HFFc6 (cell line): ENCODE measurements at regions not wholly inside any gene's neighbourhood (a gene's known extent, or its start where the extent isn't known, plus 50 kb on each side); places are given as distances from the start of the nearest gene placed in this dataset.

Experiments used
- DNase-seq: peaks from one replicate; pipeline ENCODE4 v3.0.0-alpha.2; 2018
- H3K27ac Mint-ChIP-seq: 2 replicates; pipeline ENCODE4 v1.8.0; 2020; ENCODE audit warnings: mild to moderate bottlenecking, mixed read lengths
- H3K27me3 Mint-ChIP-seq: 2 replicates; pipeline ENCODE4 v1.8.0; 2021; ENCODE audit warnings: mild to moderate bottlenecking, moderate library complexity, mixed read lengths; ENCODE audit not compliant: insufficient read depth
- H3K36me3 Mint-ChIP-seq: 2 replicates; pipeline ENCODE4 v1.8.0; 2021; ENCODE audit warnings: low read depth, mixed read lengths
- H3K4me1 Mint-ChIP-seq: 2 replicates; pipeline ENCODE4 v1.8.0; 2020; ENCODE audit warnings: low read depth, mixed read lengths
- H3K4me3 Mint-ChIP-seq: 2 replicates; pipeline ENCODE4 v1.8.0; 2020; ENCODE audit warnings: mild to moderate bottlenecking, moderate library complexity, mixed read lengths
- H3K9me3 Mint-ChIP-seq: 2 replicates; pipeline ENCODE4 v1.8.0; 2020; ENCODE audit warnings: mild to moderate bottlenecking, mixed read lengths
- TF ChIP-seq, protein P1 (sequence below): fragments of 200-600 bp; sonication (generic); IDR thresholded peaks from 2 replicates; pipeline ENCODE4 v1.5.0; 2021; ENCODE audit warnings: antibody characterized with exemption, mild to moderate bottlenecking

DNA sequence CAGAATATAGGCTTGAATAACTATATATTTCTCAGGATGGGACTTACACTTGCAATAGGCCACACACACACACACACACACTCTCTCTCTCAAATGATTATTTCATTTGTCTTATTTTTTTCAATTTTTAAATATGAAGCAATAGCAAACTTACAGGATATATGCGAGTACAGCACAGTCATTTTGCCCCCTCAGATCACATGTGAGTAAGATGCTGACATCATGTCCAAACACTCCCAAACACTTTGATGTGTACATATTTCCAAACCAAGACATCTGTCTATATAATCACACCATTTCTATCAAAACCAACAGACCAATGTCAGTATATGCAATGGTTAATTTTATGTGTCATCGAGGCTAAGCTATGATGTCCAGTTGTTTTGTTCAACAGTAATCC is 1535.9 kb upstream of the FLRT2 start:
- no peak overlapping the region for H3K27ac Mint-ChIP-seq
- H3K36me3 Mint-ChIP-seq = 0 out of 2 replicates have a peak, but pooled peaks cover 4% of the 10 kb centered on the region
- TF ChIP-seq, protein P1, sequence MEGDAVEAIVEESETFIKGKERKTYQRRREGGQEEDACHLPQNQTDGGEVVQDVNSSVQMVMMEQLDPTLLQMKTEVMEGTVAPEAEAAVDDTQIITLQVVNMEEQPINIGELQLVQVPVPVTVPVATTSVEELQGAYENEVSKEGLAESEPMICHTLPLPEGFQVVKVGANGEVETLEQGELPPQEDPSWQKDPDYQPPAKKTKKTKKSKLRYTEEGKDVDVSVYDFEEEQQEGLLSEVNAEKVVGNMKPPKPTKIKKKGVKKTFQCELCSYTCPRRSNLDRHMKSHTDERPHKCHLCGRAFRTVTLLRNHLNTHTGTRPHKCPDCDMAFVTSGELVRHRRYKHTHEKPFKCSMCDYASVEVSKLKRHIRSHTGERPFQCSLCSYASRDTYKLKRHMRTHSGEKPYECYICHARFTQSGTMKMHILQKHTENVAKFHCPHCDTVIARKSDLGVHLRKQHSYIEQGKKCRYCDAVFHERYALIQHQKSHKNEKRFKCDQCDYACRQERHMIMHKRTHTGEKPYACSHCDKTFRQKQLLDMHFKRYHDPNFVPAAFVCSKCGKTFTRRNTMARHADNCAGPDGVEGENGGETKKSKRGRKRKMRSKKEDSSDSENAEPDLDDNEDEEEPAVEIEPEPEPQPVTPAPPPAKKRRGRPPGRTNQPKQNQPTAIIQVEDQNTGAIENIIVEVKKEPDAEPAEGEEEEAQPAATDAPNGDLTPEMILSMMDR = no peak
- no peaks in the 10 kb centered on the region for H3K27me3 Mint-ChIP-seq
- DNase-seq = no peak
- no peaks in the 10 kb centered on the region for H3K4me1 Mint-ChIP-seq
- H3K9me3 Mint-ChIP-seq = peaks cover 22% of the 10 kb centered on the region
- no peak overlapping the region for H3K4me3 Mint-ChIP-seq

DNA sequence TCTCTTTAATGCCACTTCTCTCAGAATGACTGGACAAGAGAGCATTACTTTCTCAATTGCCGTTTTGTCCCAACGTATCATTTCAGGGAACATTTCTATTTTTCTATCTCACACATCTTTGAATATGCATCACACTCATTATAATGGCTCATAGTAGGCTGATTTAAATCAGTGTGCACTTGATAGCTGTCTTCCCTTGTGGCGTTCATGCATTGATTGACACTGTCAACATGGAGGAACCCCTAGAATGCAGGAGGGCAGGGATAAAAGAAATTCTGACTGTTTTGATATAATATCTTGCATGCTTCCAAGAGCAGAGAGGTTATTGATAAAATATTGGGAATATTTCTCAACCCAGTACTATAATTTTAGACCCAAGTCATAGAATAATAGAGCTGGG is 1528.9 kb upstream of the FLRT2 start:
- TF ChIP-seq, protein P1 = no peak
- Mint-ChIP-seq H3K27ac (no peak overlapping the region), H3K27me3 (no peaks in the 10 kb centered on the region), H3K4me3 (no peak overlapping the region), H3K4me1 (no peaks in the 10 kb centered on the region), H3K36me3 (no peaks in the 10 kb centered on the region), H3K9me3 (peaks cover 34% of the 10 kb centered on the region)
- DNase-seq = no peak

DNA sequence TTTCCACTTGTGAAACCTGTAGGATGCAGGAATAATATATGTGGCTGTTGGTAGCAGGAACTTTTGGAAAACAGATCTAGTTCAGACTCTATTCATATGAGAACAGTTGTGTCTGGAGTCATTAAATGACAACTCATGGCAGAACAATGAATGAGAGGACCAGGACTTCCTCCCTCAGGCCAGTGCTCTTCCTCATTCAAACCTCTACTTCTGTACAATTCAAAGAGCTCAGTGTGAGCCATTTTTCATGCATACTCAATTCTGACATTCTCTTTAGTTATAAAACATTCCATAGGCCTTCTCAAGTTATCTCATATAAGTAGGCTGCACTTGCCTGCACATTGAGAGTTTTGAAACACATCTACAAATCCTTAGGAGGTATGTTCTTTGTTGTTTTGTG is 1526.6 kb upstream of the FLRT2 start:
- H3K27me3 Mint-ChIP-seq = no peaks in the 10 kb centered on the region
- no peak for DNase-seq
- H3K4me1 Mint-ChIP-seq = no peaks in the 10 kb centered on the region
- peaks cover 41% of the 10 kb centered on the region for H3K9me3 Mint-ChIP-seq
- H3K27ac Mint-ChIP-seq = no peak overlapping the region
- H3K4me3 Mint-ChIP-seq = no peak overlapping the region
- no peaks in the 10 kb centered on the region for H3K36me3 Mint-ChIP-seq
- TF ChIP-seq, protein P1 = no peak

DNA sequence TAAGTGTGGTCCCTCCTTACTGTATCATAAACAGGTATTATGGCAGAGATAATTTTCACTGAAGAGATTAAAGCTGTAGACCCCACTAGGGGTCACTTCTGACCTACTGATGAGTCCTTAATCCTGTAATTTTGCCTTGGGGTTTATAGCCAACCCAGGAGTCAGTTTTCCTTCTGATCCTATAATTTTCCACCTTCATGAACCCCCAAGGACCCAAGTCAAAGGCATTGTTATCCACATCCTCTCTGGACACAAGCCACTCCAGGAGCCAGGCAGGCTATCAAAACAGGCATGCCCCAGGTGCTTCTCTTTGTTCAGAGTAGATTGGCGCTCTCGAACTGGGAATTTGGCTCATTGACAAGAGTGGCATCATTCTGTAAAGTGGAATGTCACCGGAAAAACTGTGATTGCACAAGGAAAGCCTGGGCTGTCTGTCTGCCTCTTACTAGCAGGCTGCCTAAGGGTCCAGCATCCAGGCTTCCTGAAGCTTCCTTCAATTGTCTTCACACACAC is 1523.2 kb upstream of the FLRT2 start:
- H3K27me3 Mint-ChIP-seq = no peaks in the 10 kb centered on the region
- H3K4me1 Mint-ChIP-seq = no peaks in the 10 kb centered on the region
- no peak overlapping the region for H3K27ac Mint-ChIP-seq
- no peaks in the 10 kb centered on the region for H3K36me3 Mint-ChIP-seq
- TF ChIP-seq, protein P1 = no peak
- H3K9me3 Mint-ChIP-seq = peaks cover 37% of the 10 kb centered on the region
- H3K4me3 Mint-ChIP-seq = no peak overlapping the region
- no peak for DNase-seq

DNA sequence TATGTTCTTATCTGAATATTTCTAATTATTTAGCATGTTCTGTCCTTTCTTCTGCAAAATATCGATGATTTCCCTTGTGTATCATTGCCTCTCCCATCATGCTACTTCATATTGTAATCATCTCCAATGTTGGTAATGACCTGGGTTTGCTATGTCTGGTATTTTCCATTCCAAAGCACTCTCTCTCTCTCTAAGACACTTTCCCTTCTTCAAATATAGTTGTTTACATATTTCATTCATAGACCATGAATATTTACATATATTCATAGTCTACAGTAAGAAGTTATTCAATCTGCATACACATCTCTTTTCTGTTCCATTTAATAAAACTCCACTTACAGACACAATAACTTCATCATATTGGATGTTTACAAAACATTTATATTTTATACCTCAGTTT is 1516.5 kb upstream of the FLRT2 start:
- Mint-ChIP-seq H3K27me3 (no peaks in the 10 kb centered on the region), H3K4me1 (no peaks in the 10 kb centered on the region), H3K9me3 (peaks cover 23% of the 10 kb centered on the region), H3K36me3 (no peaks in the 10 kb centered on the region), H3K4me3 (no peak overlapping the region), H3K27ac (no peak overlapping the region)
- TF ChIP-seq, protein P1 = no peak
- DNase-seq = no peak

DNA sequence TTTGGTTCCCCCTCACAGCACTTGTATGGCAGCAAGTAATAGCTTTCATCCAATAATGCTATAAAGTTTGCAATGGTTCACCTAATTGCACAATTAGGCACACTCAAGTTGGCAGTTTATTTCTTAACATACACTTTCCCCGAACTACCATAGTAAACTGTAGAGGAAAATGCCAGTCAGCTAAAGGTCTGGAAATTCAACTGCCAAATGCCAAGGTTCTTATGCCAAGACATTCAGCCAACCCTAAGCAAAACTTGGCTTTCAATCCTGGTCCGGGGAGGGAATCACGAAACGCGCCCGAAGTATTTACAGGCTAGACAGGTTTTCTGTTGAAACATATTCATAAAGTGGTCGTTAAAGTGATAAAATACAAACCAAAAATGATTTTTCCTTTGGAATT is 1512.4 kb upstream of the FLRT2 start:
- Mint-ChIP-seq H3K4me3 (no peak overlapping the region), H3K27ac (no peak overlapping the region), H3K4me1 (no peaks in the 10 kb centered on the region), H3K27me3 (peaks cover under 1% of the 10 kb centered on the region; the same call in 1 of the 2 replicates), H3K36me3 (no peaks in the 10 kb centered on the region), H3K9me3 (peaks cover 28% of the 10 kb centered on the region)
- TF ChIP-seq, protein P1 = no peak
- DNase-seq = no peak
